ENCODE measurements at regions not wholly inside any gene's neighbourhood (a gene's known extent, or its start where the extent isn't known, plus 50 kb on each side); places are given as distances from the start of the nearest gene placed in this dataset.

GRCh38 chr15:98398886-98399285 is 249.5 kb upstream of the IGF1R start:
- Histone ChIP-seq H3K4me1 (no peaks in the 10 kb centered on the region), H3K9me3 (no peaks in the 10 kb centered on the region), H3K36me3 (no peaks in the 10 kb centered on the region), H3K4me3 (no peak overlapping the region), H3K27ac (no peak overlapping the region), H3K27me3 (replicated peaks in 1 of 7) (peaks cover 0 to 22% (median 0%) of the 10 kb centered on the region in 7 donors)
- no peak for TF ChIP-seq POLR2AphosphoS5 (IDR thresholded peaks at IDR 0.05)
- TF ChIP-seq CTCF (IDR thresholded peaks at IDR 0.05 in 8 of 11, conservative IDR thresholded peaks at IDR 0.05 in 3 of 11), result no peak
- TF ChIP-seq POLR2A (IDR thresholded peaks at IDR 0.05), result no peak
- no peak for DNase-seq
- intact Hi-C loops (cut with DNase I; ENCODE audit: low total_unique reads), result no loop called here
- WGBS, 5 donors, result 82 to 89% (median 85%) methylated on average over 4 of the region's 4 CpGs

- no peak overlapping the region for H3K4me3 ChIP-seq
- TF ChIP-seq CTCF (IDR thresholded peaks at IDR 0.05 in 8 of 11, conservative IDR thresholded peaks at IDR 0.05 in 3 of 11) (no peak), POLR2A (IDR thresholded peaks at IDR 0.05) (no peak), POLR2AphosphoS5 (IDR thresholded peaks at IDR 0.05) (no peak)
- H3K4me1 ChIP-seq, result no peaks in the 10 kb centered on the region
- H3K27me3 ChIP-seq (replicated peaks in 1 of 7), result peaks cover 0 to 22% (median 0%) of the 10 kb centered on the region in 7 donors
- WGBS, 5 donors, result 52 to 84% (median 71%) methylated on average over 2 of the region's 2 CpGs
- no peak for DNase-seq
- intact Hi-C loops (cut with DNase I; ENCODE audit: low total_unique reads), result no loop called here
- H3K36me3 ChIP-seq, result no peaks in the 10 kb centered on the region
- no peak overlapping the region for H3K27ac ChIP-seq
- H3K9me3 ChIP-seq, result no peaks in the 10 kb centered on the region
Measured at GRCh38 chr15:98400120-98400519, 248.2 kb upstream of the IGF1R start.

GRCh38 chr15:98401029-98401428 is 247.3 kb upstream of the IGF1R start:
- Histone ChIP-seq H3K4me1 (no peaks in the 10 kb centered on the region), H3K9me3 (no peaks in the 10 kb centered on the region), H3K27ac (no peak overlapping the region), H3K4me3 (no peak overlapping the region), H3K27me3 (replicated peaks in 1 of 7) (peaks cover 0 to 22% (median 0%) of the 10 kb centered on the region in 7 donors), H3K36me3 (no peaks in the 10 kb centered on the region)
- intact Hi-C loops (cut with DNase I; ENCODE audit: low total_unique reads), result no loop called here
- WGBS, 5 donors, result 42 to 76% (median 62%) methylated on average over 3 of the region's 3 CpGs
- TF ChIP-seq POLR2AphosphoS5 (IDR thresholded peaks at IDR 0.05) (no peak), CTCF (IDR thresholded peaks at IDR 0.05 in 8 of 11, conservative IDR thresholded peaks at IDR 0.05 in 3 of 11) (no peak), POLR2A (IDR thresholded peaks at IDR 0.05) (no peak)
- no peak for DNase-seq

- DNase-seq, result no peak
- Histone ChIP-seq H3K4me3 (no peak overlapping the region), H3K4me1 (no peaks in the 10 kb centered on the region), H3K9me3 (no peaks in the 10 kb centered on the region), H3K36me3 (no peaks in the 10 kb centered on the region), H3K27me3 (replicated peaks in 1 of 7) (peaks cover 0 to 18% (median 0%) of the 10 kb centered on the region in 7 donors), H3K27ac (no peak overlapping the region)
- intact Hi-C loops (cut with DNase I; ENCODE audit: low total_unique reads), result no loop called here
- 86 to 97% (median 91%) methylated on average over 3 of the region's 3 CpGs for WGBS, 5 donors
- TF ChIP-seq POLR2AphosphoS5 (IDR thresholded peaks at IDR 0.05) (no peak), CTCF (IDR thresholded peaks at IDR 0.05 in 8 of 11, conservative IDR thresholded peaks at IDR 0.05 in 3 of 11) (no peak), POLR2A (IDR thresholded peaks at IDR 0.05) (no peak)
Measured at GRCh38 chr15:98402486-98402885, 245.9 kb upstream of the IGF1R start.

All from spleen (tissue), 11 donors.